ENCODE measurements at regions not wholly inside any gene's neighbourhood (a gene's known extent, or its start where the extent isn't known, plus 50 kb on each side); places are given as distances from the start of the nearest gene placed in this dataset.

DNA sequence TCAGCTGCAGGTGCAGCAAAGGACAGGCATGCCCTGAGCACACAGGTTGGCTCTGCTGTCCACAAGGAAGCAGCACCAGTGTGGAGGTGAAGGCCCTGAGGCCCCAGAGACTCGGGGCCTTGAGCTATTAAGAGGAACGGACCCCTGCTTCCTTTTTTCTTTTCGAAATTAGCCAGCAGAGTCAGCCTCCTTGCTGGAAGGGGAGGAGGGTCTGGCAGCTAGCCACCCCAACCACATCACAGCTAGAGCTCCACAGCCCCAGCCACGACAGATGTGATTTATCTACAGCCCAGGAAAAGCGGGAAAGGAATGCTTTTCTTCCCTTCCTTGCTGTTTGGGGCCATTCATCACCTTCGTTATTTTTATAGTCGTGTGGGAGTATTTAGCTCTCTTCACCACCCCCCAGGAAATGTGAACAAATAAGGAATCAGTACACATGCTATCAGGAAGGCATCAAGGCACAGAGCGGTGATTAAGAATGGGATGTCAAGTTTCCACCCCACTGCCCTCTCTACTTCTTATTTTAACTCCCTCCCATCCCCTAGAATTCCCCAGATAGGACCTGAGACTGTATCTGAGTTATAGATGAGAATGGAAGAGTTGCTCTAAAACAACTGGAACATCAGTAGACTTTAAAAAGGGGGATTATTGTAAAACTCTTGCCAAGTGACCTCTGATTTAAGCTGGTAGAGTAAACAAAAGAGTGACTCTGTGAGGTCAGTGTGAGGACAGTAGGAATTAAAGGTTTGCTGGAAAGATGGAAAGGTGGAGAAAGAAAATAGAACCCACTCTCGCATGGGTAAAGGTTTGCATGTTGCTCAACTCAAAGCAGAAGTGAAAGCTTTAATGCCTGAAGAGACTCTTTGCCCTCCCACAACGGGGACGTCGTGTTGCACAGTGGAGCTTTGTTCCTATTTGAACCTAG, 224.7 kb upstream of the GJB5 start:
- TF ChIP-seq CTCF (IDR thresholded peaks at IDR 0.05) = no peak
- no peak for TF ChIP-seq MAZ (IDR thresholded peaks at IDR 0.05; ENCODE audit: borderline replicate concordance, low read depth, low read length)
- TF ChIP-seq NFE2L2 (conservative IDR thresholded peaks at IDR 0.05; ENCODE audit: low read length) = no peak
- TF ChIP-seq, protein P1, sequence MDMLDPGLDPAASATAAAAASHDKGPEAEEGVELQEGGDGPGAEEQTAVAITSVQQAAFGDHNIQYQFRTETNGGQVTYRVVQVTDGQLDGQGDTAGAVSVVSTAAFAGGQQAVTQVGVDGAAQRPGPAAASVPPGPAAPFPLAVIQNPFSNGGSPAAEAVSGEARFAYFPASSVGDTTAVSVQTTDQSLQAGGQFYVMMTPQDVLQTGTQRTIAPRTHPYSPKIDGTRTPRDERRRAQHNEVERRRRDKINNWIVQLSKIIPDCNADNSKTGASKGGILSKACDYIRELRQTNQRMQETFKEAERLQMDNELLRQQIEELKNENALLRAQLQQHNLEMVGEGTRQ (IDR thresholded peaks at IDR 0.05) = no peak
